ENCODE measurements at regions not wholly inside any gene's neighbourhood (a gene's known extent, or its start where the extent isn't known, plus 50 kb on each side); places are given as distances from the start of the nearest gene placed in this dataset.

GRCh38 chr7:125675640-125676039 lies 746.0 kb upstream of the POT1 start:
- intact Hi-C loops (cut with DNase I): loop anchor here in 3 of 10 donors (10.0 kb wide), 1 partner anchor 611 kb away; no protein-coding TSS in a partner anchor
- Histone ChIP-seq H3K27me3 (no peaks in the 10 kb centered on the region), H3K4me1 (no peaks in the 10 kb centered on the region), H3K9me3 (no peaks in the 10 kb centered on the region), H3K36me3 (no peaks in the 10 kb centered on the region), H3K27ac (no peak overlapping the region), H3K4me3 (no peak overlapping the region)
- TF ChIP-seq, protein P1, sequence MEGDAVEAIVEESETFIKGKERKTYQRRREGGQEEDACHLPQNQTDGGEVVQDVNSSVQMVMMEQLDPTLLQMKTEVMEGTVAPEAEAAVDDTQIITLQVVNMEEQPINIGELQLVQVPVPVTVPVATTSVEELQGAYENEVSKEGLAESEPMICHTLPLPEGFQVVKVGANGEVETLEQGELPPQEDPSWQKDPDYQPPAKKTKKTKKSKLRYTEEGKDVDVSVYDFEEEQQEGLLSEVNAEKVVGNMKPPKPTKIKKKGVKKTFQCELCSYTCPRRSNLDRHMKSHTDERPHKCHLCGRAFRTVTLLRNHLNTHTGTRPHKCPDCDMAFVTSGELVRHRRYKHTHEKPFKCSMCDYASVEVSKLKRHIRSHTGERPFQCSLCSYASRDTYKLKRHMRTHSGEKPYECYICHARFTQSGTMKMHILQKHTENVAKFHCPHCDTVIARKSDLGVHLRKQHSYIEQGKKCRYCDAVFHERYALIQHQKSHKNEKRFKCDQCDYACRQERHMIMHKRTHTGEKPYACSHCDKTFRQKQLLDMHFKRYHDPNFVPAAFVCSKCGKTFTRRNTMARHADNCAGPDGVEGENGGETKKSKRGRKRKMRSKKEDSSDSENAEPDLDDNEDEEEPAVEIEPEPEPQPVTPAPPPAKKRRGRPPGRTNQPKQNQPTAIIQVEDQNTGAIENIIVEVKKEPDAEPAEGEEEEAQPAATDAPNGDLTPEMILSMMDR (IDR thresholded peaks at IDR 0.05): no peak
- ATAC-seq: no peak
- 32 to 37% methylated on average over 2 of the region's 2 CpGs for WGBS, 2 donors
- no peak for DNase-seq

DNA sequence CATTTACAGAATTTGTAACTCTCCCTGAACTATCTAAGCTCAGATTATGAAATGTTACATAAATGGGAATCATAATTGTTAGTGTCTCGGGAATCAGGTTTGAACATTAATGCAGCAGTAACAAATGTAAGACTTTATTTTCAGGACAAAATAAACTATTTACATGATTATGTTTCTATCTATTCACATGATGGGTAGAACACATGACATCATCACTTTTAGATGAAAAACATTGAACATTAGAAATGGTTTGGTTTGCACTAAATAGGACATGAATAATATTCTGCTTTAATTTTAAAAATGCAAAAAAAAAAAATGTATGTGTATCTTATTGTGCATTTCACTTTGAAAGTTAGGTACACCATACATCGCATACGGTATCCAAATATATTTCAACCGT lies 745.5 kb upstream of the POT1 start:
- no peaks in the 10 kb centered on the region for H3K9me3 ChIP-seq
- no peak overlapping the region for H3K27ac ChIP-seq
- WGBS, 2 donors: 92 to 94% methylated on average over 4 of the region's 4 CpGs
- no peaks in the 10 kb centered on the region for H3K4me1 ChIP-seq
- H3K27me3 ChIP-seq: no peaks in the 10 kb centered on the region
- ATAC-seq: no peak
- no peaks in the 10 kb centered on the region for H3K36me3 ChIP-seq
- TF ChIP-seq, protein P1 (IDR thresholded peaks at IDR 0.05): no peak
- intact Hi-C loops (cut with DNase I): loop anchor here in 3 of 10 donors (10.0 kb wide), 1 partner anchor 610 kb away; no protein-coding TSS in a partner anchor
- no peak for DNase-seq
- no peak overlapping the region for H3K4me3 ChIP-seq

GRCh38 chr7:125670926-125671572 lies 741.4 kb upstream of the POT1 start:
- Histone ChIP-seq H3K9me3 (no peaks in the 10 kb centered on the region), H3K4me3 (no peak overlapping the region), H3K36me3 (no peaks in the 10 kb centered on the region), H3K4me1 (no peaks in the 10 kb centered on the region), H3K27me3 (no peaks in the 10 kb centered on the region), H3K27ac (no peak overlapping the region)
- WGBS, 2 donors: 84 to 91% methylated on average over 1 of the region's 1 CpG
- ATAC-seq: no peak
- TF ChIP-seq, protein P1 (IDR thresholded peaks at IDR 0.05): peak in 8 of 9 donors; percentile 5 to 58 (median 49)
- DNase-seq: no peak
- intact Hi-C loops (cut with DNase I): loop anchor here in 5 of 10 donors (5.0 to 10.0 kb wide), 3 partner anchors 606 to 614 kb away; no protein-coding TSS in a partner anchor

GRCh38 chr7:125668321-125668993 lies 738.8 kb upstream of the POT1 start:
- no peak overlapping the region for H3K27ac ChIP-seq

More at GRCh38 chr7:125668321-125668993, 738.8 kb upstream of the POT1 start:
- ATAC-seq (no peak), DNase-seq (no peak)
- no peaks in the 10 kb centered on the region for H3K4me1 ChIP-seq
- H3K27me3 ChIP-seq: no peaks in the 10 kb centered on the region
- H3K4me3 ChIP-seq: no peak overlapping the region
- H3K9me3 ChIP-seq: no peaks in the 10 kb centered on the region
- 74 to 75% methylated on average over 4 of the region's 4 CpGs for WGBS, 2 donors
- no peaks in the 10 kb centered on the region for H3K36me3 ChIP-seq
- intact Hi-C loops (cut with DNase I): loop anchor here in 1 of 10 donors (10.0 kb wide), 1 partner anchor 604 kb away; no protein-coding TSS in a partner anchor
- TF ChIP-seq, protein P1 (IDR thresholded peaks at IDR 0.05): no peak

Measured in heart right ventricle (tissue), 16 donors.